ENCODE measurements at regions not wholly inside any gene's neighbourhood (a gene's known extent, or its start where the extent isn't known, plus 50 kb on each side); places are given as distances from the start of the nearest gene placed in this dataset.

DNA sequence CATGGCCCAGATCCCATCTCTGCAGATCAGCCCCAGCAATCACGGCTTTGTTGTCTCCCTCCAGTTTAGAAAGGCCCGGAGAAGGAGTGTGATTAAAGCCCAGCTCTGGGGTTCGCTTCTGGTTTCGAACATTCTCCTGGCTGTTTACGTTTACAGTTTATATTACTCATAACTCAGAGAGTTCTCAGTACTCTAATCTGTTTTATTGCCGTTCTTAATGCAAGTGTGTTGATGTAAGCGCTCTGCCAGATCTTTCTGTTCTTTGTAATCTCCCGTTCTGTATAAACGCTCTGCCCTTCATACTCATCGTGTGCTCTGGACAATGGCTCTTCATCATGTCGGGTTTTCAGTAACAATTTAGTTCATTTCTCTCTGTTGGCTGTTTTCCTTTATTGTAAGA lies 82.5 kb upstream of the PRNP start:
- Histone ChIP-seq H2AFZ (ENCODE audit: low read depth) (no peak overlapping the region), H3K27me3 (ENCODE audit: insufficient read depth) (no peaks in the 10 kb centered on the region), H3K27ac (ENCODE audit: low read depth in 2 of 2, low read length in 1 of 2) (no peak overlapping the region), H3K9me3 (no peaks in the 10 kb centered on the region), H3K4me3 (ENCODE audit: low read depth in 2 of 2, low read length in 1 of 2) (no peak overlapping the region), H3F3A (replicated peaks; ENCODE audit: insufficient read depth) (peaks cover 11% of the 10 kb centered on the region), H3K9ac (no peak overlapping the region), H3K9me2 (no peaks in the 10 kb centered on the region), H4K20me1 (ENCODE audit: insufficient read depth) (no peaks in the 10 kb centered on the region), H3K36me3 (replicated peaks in 1 of 2; ENCODE audit: control insufficient read depth in 1 of 2, insufficient read depth in 2 of 2, low read length in 1 of 2) (no peaks in the 10 kb centered on the region), H3K4me1 (ENCODE audit: control insufficient read depth in 1 of 2, insufficient read depth in 2 of 2, low read depth in 1 of 2, low read length in 1 of 2) (peaks cover 0 to 25% of the 10 kb centered on the region in 2 experiments; a peak in 3 of 4 replicates), H3K4me2 (no peak overlapping the region), H3K79me2 (ENCODE audit: insufficient read depth) (no peaks in the 10 kb centered on the region)
- ChIA-PET CTCF (interaction anchor here (0.8 to 3.1 kb wide), 2 partner anchors 117 to 497 kb away, joined by 3 to 12 read pairs; no protein-coding TSS in a partner anchor), POLR2A (no interaction called here)
- 37% methylated on average over 11 of the region's 11 CpGs for WGBS (ENCODE audit: low lambda C conversion rate)
- DNase-seq, result no peak
- TF ChIP-seq, protein P1, sequence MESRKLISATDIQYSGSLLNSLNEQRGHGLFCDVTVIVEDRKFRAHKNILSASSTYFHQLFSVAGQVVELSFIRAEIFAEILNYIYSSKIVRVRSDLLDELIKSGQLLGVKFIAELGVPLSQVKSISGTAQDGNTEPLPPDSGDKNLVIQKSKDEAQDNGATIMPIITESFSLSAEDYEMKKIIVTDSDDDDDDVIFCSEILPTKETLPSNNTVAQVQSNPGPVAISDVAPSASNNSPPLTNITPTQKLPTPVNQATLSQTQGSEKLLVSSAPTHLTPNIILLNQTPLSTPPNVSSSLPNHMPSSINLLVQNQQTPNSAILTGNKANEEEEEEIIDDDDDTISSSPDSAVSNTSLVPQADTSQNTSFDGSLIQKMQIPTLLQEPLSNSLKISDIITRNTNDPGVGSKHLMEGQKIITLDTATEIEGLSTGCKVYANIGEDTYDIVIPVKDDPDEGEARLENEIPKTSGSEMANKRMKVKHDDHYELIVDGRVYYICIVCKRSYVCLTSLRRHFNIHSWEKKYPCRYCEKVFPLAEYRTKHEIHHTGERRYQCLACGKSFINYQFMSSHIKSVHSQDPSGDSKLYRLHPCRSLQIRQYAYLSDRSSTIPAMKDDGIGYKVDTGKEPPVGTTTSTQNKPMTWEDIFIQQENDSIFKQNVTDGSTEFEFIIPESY (IDR thresholded peaks at IDR 0.05; ENCODE audit: borderline replicate concordance, low read depth), result no peak
- TF ChIP-seq SMC3 (IDR thresholded peaks at IDR 0.05; ENCODE audit: low read depth, low read length) (no peak), FOXM1 (IDR thresholded peaks at IDR 0.05; ENCODE audit: low read depth) (no peak), EP300 (IDR thresholded peaks at IDR 0.05; ENCODE audit: borderline replicate concordance in 1 of 2, low read depth in 1 of 2, low read length in 1 of 2) (no peak), SIN3A (IDR thresholded peaks at IDR 0.05; ENCODE audit: borderline replicate concordance, low read depth, low read length) (no peak)
- TF ChIP-seq, protein P2, sequence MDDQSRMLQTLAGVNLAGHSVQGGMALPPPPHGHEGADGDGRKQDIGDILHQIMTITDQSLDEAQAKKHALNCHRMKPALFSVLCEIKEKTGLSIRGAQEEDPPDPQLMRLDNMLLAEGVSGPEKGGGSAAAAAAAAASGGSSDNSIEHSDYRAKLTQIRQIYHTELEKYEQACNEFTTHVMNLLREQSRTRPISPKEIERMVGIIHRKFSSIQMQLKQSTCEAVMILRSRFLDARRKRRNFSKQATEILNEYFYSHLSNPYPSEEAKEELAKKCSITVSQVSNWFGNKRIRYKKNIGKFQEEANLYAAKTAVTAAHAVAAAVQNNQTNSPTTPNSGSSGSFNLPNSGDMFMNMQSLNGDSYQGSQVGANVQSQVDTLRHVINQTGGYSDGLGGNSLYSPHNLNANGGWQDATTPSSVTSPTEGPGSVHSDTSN (IDR thresholded peaks at IDR 0.05), result no peak
- TF ChIP-seq, protein P3, sequence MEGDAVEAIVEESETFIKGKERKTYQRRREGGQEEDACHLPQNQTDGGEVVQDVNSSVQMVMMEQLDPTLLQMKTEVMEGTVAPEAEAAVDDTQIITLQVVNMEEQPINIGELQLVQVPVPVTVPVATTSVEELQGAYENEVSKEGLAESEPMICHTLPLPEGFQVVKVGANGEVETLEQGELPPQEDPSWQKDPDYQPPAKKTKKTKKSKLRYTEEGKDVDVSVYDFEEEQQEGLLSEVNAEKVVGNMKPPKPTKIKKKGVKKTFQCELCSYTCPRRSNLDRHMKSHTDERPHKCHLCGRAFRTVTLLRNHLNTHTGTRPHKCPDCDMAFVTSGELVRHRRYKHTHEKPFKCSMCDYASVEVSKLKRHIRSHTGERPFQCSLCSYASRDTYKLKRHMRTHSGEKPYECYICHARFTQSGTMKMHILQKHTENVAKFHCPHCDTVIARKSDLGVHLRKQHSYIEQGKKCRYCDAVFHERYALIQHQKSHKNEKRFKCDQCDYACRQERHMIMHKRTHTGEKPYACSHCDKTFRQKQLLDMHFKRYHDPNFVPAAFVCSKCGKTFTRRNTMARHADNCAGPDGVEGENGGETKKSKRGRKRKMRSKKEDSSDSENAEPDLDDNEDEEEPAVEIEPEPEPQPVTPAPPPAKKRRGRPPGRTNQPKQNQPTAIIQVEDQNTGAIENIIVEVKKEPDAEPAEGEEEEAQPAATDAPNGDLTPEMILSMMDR (IDR thresholded peaks at IDR 0.05), result no peak
- TF ChIP-seq, protein P4, sequence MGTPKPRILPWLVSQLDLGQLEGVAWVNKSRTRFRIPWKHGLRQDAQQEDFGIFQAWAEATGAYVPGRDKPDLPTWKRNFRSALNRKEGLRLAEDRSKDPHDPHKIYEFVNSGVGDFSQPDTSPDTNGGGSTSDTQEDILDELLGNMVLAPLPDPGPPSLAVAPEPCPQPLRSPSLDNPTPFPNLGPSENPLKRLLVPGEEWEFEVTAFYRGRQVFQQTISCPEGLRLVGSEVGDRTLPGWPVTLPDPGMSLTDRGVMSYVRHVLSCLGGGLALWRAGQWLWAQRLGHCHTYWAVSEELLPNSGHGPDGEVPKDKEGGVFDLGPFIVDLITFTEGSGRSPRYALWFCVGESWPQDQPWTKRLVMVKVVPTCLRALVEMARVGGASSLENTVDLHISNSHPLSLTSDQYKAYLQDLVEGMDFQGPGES (IDR thresholded peaks at IDR 0.05; ENCODE audit: low read depth, low read length), result no peak
- TF ChIP-seq, protein P5, sequence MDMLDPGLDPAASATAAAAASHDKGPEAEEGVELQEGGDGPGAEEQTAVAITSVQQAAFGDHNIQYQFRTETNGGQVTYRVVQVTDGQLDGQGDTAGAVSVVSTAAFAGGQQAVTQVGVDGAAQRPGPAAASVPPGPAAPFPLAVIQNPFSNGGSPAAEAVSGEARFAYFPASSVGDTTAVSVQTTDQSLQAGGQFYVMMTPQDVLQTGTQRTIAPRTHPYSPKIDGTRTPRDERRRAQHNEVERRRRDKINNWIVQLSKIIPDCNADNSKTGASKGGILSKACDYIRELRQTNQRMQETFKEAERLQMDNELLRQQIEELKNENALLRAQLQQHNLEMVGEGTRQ (IDR thresholded peaks at IDR 0.05; ENCODE audit: borderline replicate concordance, low read depth, low read length), result no peak

Data from SK-N-SH (cell line).